Mesenchymal stem cell (in vitro differentiated cells and primary cell): ENCODE measurements at regions not wholly inside any gene's neighbourhood (a gene's known extent, or its start where the extent isn't known, plus 50 kb on each side); places are given as distances from the start of the nearest gene placed in this dataset.

Source experiments
- DNase-seq: peaks from one replicate; pipeline ENCODE4 v3.0.0-alpha.2; 2013
- H2AFZ ChIP-seq: one replicate; pipeline ENCODE4 v1.6.1; 2013; ENCODE audit warnings: low read depth, mild to moderate bottlenecking, control low read depth, inconsistent platforms, low read length, moderate library complexity
- H2AK5ac ChIP-seq: 2 replicates; pipeline ENCODE4 v1.6.1; 2013; ENCODE audit warnings: low read length, moderate library complexity, mild to moderate bottlenecking, inconsistent platforms; ENCODE audit not compliant: severe bottlenecking
- H2BK120ac ChIP-seq: one replicate; pipeline ENCODE4 v1.6.1; 2013; ENCODE audit warnings: low read depth, mild to moderate bottlenecking, inconsistent platforms, low read length, moderate library complexity
- H2BK12ac ChIP-seq, 2 experiments: one replicate each; pipeline ENCODE4 v1.6.1; 2013; ENCODE audit warnings: inconsistent platforms in 2 of 2, low read length in 2 of 2, mild to moderate bottlenecking in 2 of 2, moderate library complexity in 2 of 2, control low read depth in 1 of 2
- H2BK15ac ChIP-seq: one replicate; pipeline ENCODE4 v1.6.1; 2013; ENCODE audit warnings: mild to moderate bottlenecking, low read depth, inconsistent platforms; ENCODE audit not compliant: poor library complexity, severe bottlenecking
- H2BK5ac ChIP-seq: 2 replicates; pipeline ENCODE4 v1.6.1; 2013; ENCODE audit warnings: low read depth, mild to moderate bottlenecking, low read length, control low read depth, inconsistent platforms; ENCODE audit not compliant: poor library complexity, severe bottlenecking
- H3K14ac ChIP-seq, 2 experiments: one replicate each; pipeline ENCODE4 v1.6.1; 2013; ENCODE audit warnings: inconsistent platforms in 2 of 2, low read length in 2 of 2, control low read depth in 1 of 2, mild to moderate bottlenecking in 1 of 2, moderate library complexity in 1 of 2
- H3K18ac ChIP-seq, 2 experiments: one replicate each; pipeline ENCODE4 v1.6.1; 2013; ENCODE audit warnings: inconsistent platforms in 2 of 2, low read length in 2 of 2, control low read depth in 1 of 2, low read depth in 1 of 2, mild to moderate bottlenecking in 1 of 2
- H3K23ac ChIP-seq, 2 experiments: one replicate each; pipeline ENCODE4 v1.6.1; 2013; ENCODE audit warnings: inconsistent platforms in 2 of 2, low read length in 2 of 2, mild to moderate bottlenecking in 2 of 2, moderate library complexity in 2 of 2, control low read depth in 1 of 2
- H3K27ac ChIP-seq: 2 replicates; pipeline ENCODE4 v1.5.1; 2013; ENCODE audit warnings: mild to moderate bottlenecking, moderate library complexity, low read length, control low read depth, inconsistent platforms; ENCODE audit not compliant: poor library complexity, severe bottlenecking
- H3K27me3 ChIP-seq, 2 experiments: 2 replicates each; pipeline versions ENCODE4 v1.6.1 to v1.7.0; 2013; ENCODE audit warnings: low read length in 2 of 2, mild to moderate bottlenecking in 2 of 2, moderate library complexity in 2 of 2, control low read depth in 1 of 2, inconsistent platforms in 1 of 2; ENCODE audit not compliant: control insufficient read depth in 1 of 2, insufficient read depth in 1 of 2
- H3K36me3 ChIP-seq, 2 experiments: 2 replicates each; pipeline versions ENCODE4 v1.6.1 to v1.7.0; 2013; ENCODE audit warnings: low read length in 2 of 2, control low read depth in 1 of 2, inconsistent platforms in 1 of 2, low read depth in 1 of 2, mild to moderate bottlenecking in 1 of 2; ENCODE audit not compliant: insufficient read depth in 2 of 2, control insufficient read depth in 1 of 2
- H3K4ac ChIP-seq, 2 experiments: one replicate each; pipeline ENCODE4 v1.6.1; 2013; ENCODE audit warnings: inconsistent platforms in 2 of 2, low read length in 2 of 2, mild to moderate bottlenecking in 2 of 2, moderate library complexity in 2 of 2, control low read depth in 1 of 2, low read depth in 1 of 2
- H3K4me1 ChIP-seq: 2 replicates; pipeline ENCODE4 v1.6.1; 2013; ENCODE audit warnings: low read depth, low read length, control low read depth; ENCODE audit not compliant: control insufficient read depth, insufficient read depth
- H3K4me2 ChIP-seq: 2 replicates; pipeline ENCODE4 v1.6.1; 2013; ENCODE audit warnings: low read length, mild to moderate bottlenecking, inconsistent platforms; ENCODE audit not compliant: poor library complexity, severe bottlenecking
- H3K4me3 ChIP-seq, 2 experiments: 2 replicates each; pipeline versions ENCODE4 v1.5.1 to v1.7.0; 2013; ENCODE audit warnings: low read length in 2 of 2, mild to moderate bottlenecking in 2 of 2, control low read depth in 1 of 2, low read depth in 1 of 2; ENCODE audit not compliant: insufficient read depth in 1 of 2
- H3K79me1 ChIP-seq: replicated peaks from 2 replicates; pipeline ENCODE4 v1.6.1; 2013; ENCODE audit warnings: mild to moderate bottlenecking, control low read depth, low read length, inconsistent platforms; ENCODE audit not compliant: poor library complexity, severe bottlenecking
- H3K9ac ChIP-seq: 2 replicates; pipeline ENCODE4 v1.7.0; 2013; ENCODE audit warnings: mild to moderate bottlenecking, low read length, moderate library complexity
- H3K9me3 ChIP-seq: 2 replicates; pipeline ENCODE4 v1.7.0; 2013; ENCODE audit warnings: mild to moderate bottlenecking, low read length; ENCODE audit not compliant: control insufficient read depth
- H4K8ac ChIP-seq: one replicate; pipeline ENCODE4 v1.6.1; 2013; ENCODE audit warnings: inconsistent platforms, mild to moderate bottlenecking, low read length, moderate library complexity
- H4K91ac ChIP-seq: one replicate; pipeline ENCODE4 v1.6.1; 2013; ENCODE audit warnings: mild to moderate bottlenecking, low read length, inconsistent platforms
- WGBS: methylation state at CpG from one replicate; pipeline ENCODE4 v1.1.7; 2013; ENCODE audit warnings: mixed read lengths; 5-methylcytosine and 5-hydroxymethylcytosine counted together

GRCh38 chr13:47478985-47479384, 522.1 kb downstream of the SUCLA2 start:
- no peak overlapping the region for H3K4me2 ChIP-seq
- no peak overlapping the region for H3K18ac ChIP-seq

GRCh38 chr13:47475441-47475948, 525.6 kb downstream of the SUCLA2 start:
- no peak overlapping the region for H2AK5ac ChIP-seq
- no peak overlapping the region for H2BK5ac ChIP-seq
- no peak overlapping the region for H2BK15ac ChIP-seq
- peak overlapping the region in 1 of 2 experiments; percentile 40 for H3K18ac ChIP-seq
- no peaks in the 10 kb centered on the region for H3K9me3 ChIP-seq
- H3K27ac ChIP-seq, result no peak overlapping the region
- no peak overlapping the region for H3K23ac ChIP-seq
- no peak overlapping the region for H3K4me2 ChIP-seq
- no peak overlapping the region for H2AFZ ChIP-seq
- H3K14ac ChIP-seq, result no peak overlapping the region
- H3K4ac ChIP-seq, result no peak overlapping the region
- 88% methylated on average over 5 of the region's 11 CpGs for WGBS
- H4K91ac ChIP-seq, result no peak overlapping the region
- H3K4me3 ChIP-seq, result no peak overlapping the region
- H3K79me1 ChIP-seq, result no peaks in the 10 kb centered on the region
- no peak overlapping the region for H2BK120ac ChIP-seq
- DNase-seq, result no peak
- no peaks in the 10 kb centered on the region for H3K4me1 ChIP-seq
- no peaks in the 10 kb centered on the region for H3K27me3 ChIP-seq
- no peaks in the 10 kb centered on the region for H3K36me3 ChIP-seq
- no peak overlapping the region for H3K9ac ChIP-seq
- H2BK12ac ChIP-seq, result no peak overlapping the region
- no peak overlapping the region for H4K8ac ChIP-seq

More at GRCh38 chr13:47478985-47479384, 522.1 kb downstream of the SUCLA2 start:
- H3K27me3 ChIP-seq, result no peaks in the 10 kb centered on the region
- H3K4ac ChIP-seq, result no peak overlapping the region
- no peak overlapping the region for H3K23ac ChIP-seq
- no peak overlapping the region for H3K27ac ChIP-seq
- peak overlapping the region in 1 of 2 experiments; percentile 88 for H2BK12ac ChIP-seq
- H3K9me3 ChIP-seq, result no peaks in the 10 kb centered on the region
- H2BK120ac ChIP-seq, result no peak overlapping the region
- no peak overlapping the region for H2AFZ ChIP-seq
- H3K79me1 ChIP-seq, result no peaks in the 10 kb centered on the region
- H2BK15ac ChIP-seq, result no peak overlapping the region
- no peak overlapping the region for H4K91ac ChIP-seq
- H2AK5ac ChIP-seq, result no peak overlapping the region
- H2BK5ac ChIP-seq, result no peak overlapping the region
- H3K9ac ChIP-seq, result no peak overlapping the region
- H3K4me1 ChIP-seq, result peaks cover 2% of the 10 kb centered on the region
- DNase-seq, result no peak
- no peak overlapping the region for H4K8ac ChIP-seq
- no peak overlapping the region for H3K4me3 ChIP-seq
- H3K36me3 ChIP-seq, result no peaks in the 10 kb centered on the region
- H3K14ac ChIP-seq, result no peak overlapping the region

- DNase-seq, result peak; percentile 41
- H3K4me1 ChIP-seq, result no peaks in the 10 kb centered on the region
- no peak overlapping the region for H3K4ac ChIP-seq
- H3K36me3 ChIP-seq, result no peaks in the 10 kb centered on the region
- no peak overlapping the region for H2AFZ ChIP-seq
- no peak overlapping the region for H2BK15ac ChIP-seq
- H3K4me3 ChIP-seq, result no peak overlapping the region
- no peak overlapping the region for H4K91ac ChIP-seq
- H3K27ac ChIP-seq, result no peak overlapping the region
- H3K23ac ChIP-seq, result no peak overlapping the region
- H2BK12ac ChIP-seq, result no peak overlapping the region
- no peaks in the 10 kb centered on the region for H3K79me1 ChIP-seq
- H2AK5ac ChIP-seq, result no peak overlapping the region
- H3K9me3 ChIP-seq, result no peaks in the 10 kb centered on the region
- no peak overlapping the region for H2BK120ac ChIP-seq
- H3K9ac ChIP-seq, result no peak overlapping the region
- H3K27me3 ChIP-seq, result no peaks in the 10 kb centered on the region
- H4K8ac ChIP-seq, result no peak overlapping the region
- WGBS, result 72% methylated on average over 6 of the region's 8 CpGs
- no peak overlapping the region for H3K18ac ChIP-seq
- no peak overlapping the region for H3K4me2 ChIP-seq
- H2BK5ac ChIP-seq, result no peak overlapping the region
- no peak overlapping the region for H3K14ac ChIP-seq
Measured at GRCh38 chr13:47474839-47475238, 526.2 kb downstream of the SUCLA2 start.

DNA sequence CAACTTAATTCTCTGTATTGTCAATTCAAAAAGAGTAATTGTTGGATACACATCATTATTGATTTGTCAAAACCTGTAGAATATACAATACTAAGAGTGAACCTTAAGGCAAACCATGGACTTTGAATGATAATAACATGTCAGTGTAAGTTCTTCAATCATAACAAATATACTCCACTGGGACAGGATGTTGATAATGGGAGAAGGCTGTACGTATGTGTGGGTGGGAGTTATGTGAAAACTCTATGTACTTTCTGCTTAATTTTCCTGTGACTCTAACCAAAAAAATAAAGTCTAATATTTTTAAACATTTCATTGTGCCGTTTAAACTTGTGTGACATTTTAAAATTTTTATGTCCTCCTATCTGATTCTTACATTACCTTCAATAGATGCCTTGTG, 526.7 kb downstream of the SUCLA2 start:
- Histone ChIP-seq H3K9ac (no peak overlapping the region), H4K8ac (no peak overlapping the region), H3K27ac (no peak overlapping the region), H3K4me3 (no peak overlapping the region), H2BK12ac (no peak overlapping the region), H3K4me1 (no peaks in the 10 kb centered on the region), H2BK5ac (no peak overlapping the region), H3K27me3 (no peaks in the 10 kb centered on the region), H3K9me3 (no peaks in the 10 kb centered on the region), H3K79me1 (no peaks in the 10 kb centered on the region), H3K23ac (no peak overlapping the region), H3K14ac (no peak overlapping the region), H3K4me2 (no peak overlapping the region), H2BK120ac (no peak overlapping the region), H3K4ac (no peak overlapping the region), H4K91ac (no peak overlapping the region), H2AK5ac (no peak overlapping the region), H2BK15ac (no peak overlapping the region), H2AFZ (no peak overlapping the region), H3K18ac (no peak overlapping the region), H3K36me3 (no peaks in the 10 kb centered on the region)
- no CpG with 5 or more reads among the region's 2 CpGs for WGBS
- no peak for DNase-seq
